CD14-positive monocyte (primary cell): ENCODE measurements at regions not wholly inside any gene's neighbourhood (a gene's known extent, or its start where the extent isn't known, plus 50 kb on each side); places are given as distances from the start of the nearest gene placed in this dataset.

ENCODE experiments used
- DNase-seq, 3 donors: peaks; one replicate each; pipeline ENCODE4 v3.0.0-alpha.2; 2011 to 2022
- H2AFZ ChIP-seq: 2 replicates; pipeline ENCODE4 v1.6.0; 2012; ENCODE audit warnings: mild to moderate bottlenecking, low read depth, low read length, inconsistent platforms; ENCODE audit not compliant: insufficient read depth, poor library complexity, severe bottlenecking
- H3K27ac ChIP-seq, 2 donors: 1 replicate in 1 of 2; 2 replicates in 1 of 2; pipeline ENCODE4 v1.5.1; 2012 to 2013; ENCODE audit warnings: low read length in 2 of 2, control low read depth in 1 of 2, inconsistent platforms in 1 of 2, low read depth in 1 of 2, mild to moderate bottlenecking in 1 of 2
- H3K27me3 ChIP-seq, 2 donors: one replicate each; pipeline versions ENCODE4 v1.6.0 to v1.6.1; 2011 to 2013; ENCODE audit warnings: low read length in 2 of 2; ENCODE audit not compliant: control insufficient read depth in 2 of 2, insufficient read depth in 2 of 2
- H3K36me3 ChIP-seq, 2 donors: replicated peaks in 1 of 2; 1 replicate in 1 of 2; 2 replicates in 1 of 2; pipeline versions ENCODE4 v1.5.1 to v1.6.1; 2012 to 2013; ENCODE audit warnings: low read length in 2 of 2, control low read depth in 1 of 2, inconsistent platforms in 1 of 2, mild to moderate bottlenecking in 1 of 2; ENCODE audit not compliant: insufficient read depth in 2 of 2, control insufficient read depth in 1 of 2
- H3K4me1 ChIP-seq, 2 donors: 1 replicate in 1 of 2; 2 replicates in 1 of 2; pipeline versions ENCODE4 v1.5.1 to v1.6.1; 2012 to 2013; ENCODE audit warnings: low read length in 2 of 2, control low read depth in 1 of 2, inconsistent platforms in 1 of 2, mild to moderate bottlenecking in 1 of 2, moderate library complexity in 1 of 2; ENCODE audit not compliant: insufficient read depth in 2 of 2, control insufficient read depth in 1 of 2
- H3K4me2 ChIP-seq: replicated peaks from 2 replicates; pipeline ENCODE3; 2012; ENCODE audit warnings: low read length, moderate library complexity, mild to moderate bottlenecking; ENCODE audit not compliant: poor library complexity, severe bottlenecking; ENCODE audit errors: extremely low read depth
- H3K4me3 ChIP-seq, 3 experiments: fragments of 200-600 bp in 1 of 3; sonication (generic) in 1 of 3; replicated peaks in 1 of 3; 1 replicate in 2 of 3; 2 replicates in 1 of 3; pipeline ENCODE4 v1.5.1; 2011 to 2013; ENCODE audit warnings: low read length in 3 of 3, mild to moderate bottlenecking in 3 of 3, control low read depth in 2 of 3, low read depth in 2 of 3, inconsistent platforms in 1 of 3, moderate library complexity in 1 of 3
- H3K79me2 ChIP-seq: 2 replicates; pipeline ENCODE4 v1.6.0; 2012; ENCODE audit warnings: mild to moderate bottlenecking, control low read depth, inconsistent platforms, low read length, moderate library complexity; ENCODE audit not compliant: insufficient read depth
- H3K9ac ChIP-seq: 2 replicates; pipeline ENCODE4 v1.6.0; 2017; ENCODE audit warnings: low read length, mild to moderate bottlenecking; ENCODE audit not compliant: insufficient read depth, poor library complexity, severe bottlenecking
- H3K9me3 ChIP-seq, 2 donors: replicated peaks in 1 of 2; 1 replicate in 1 of 2; 2 replicates in 1 of 2; pipeline versions ENCODE4 v1.5.1 to v1.6.1; 2012 to 2013; ENCODE audit warnings: low read length in 2 of 2, control low read depth in 1 of 2; ENCODE audit not compliant: control insufficient read depth in 1 of 2, insufficient read depth in 1 of 2
- H4K20me1 ChIP-seq: 2 replicates; pipeline ENCODE4 v1.6.0; 2012; ENCODE audit warnings: mild to moderate bottlenecking, low read length, control low read depth, moderate library complexity; ENCODE audit not compliant: insufficient read depth
- H3K27ac Mint-ChIP-seq, 7 donors: one replicate each; pipeline ENCODE4 v1.8.0; 2020; ENCODE audit warnings: mild to moderate bottlenecking in 7 of 7, mixed read lengths in 7 of 7, moderate library complexity in 6 of 7, inconsistent platforms in 2 of 7
- H3K27me3 Mint-ChIP-seq, 3 donors: one replicate each; pipeline ENCODE4 v1.8.0; 2021 to 2022; ENCODE audit warnings: low read depth in 3 of 3, mild to moderate bottlenecking in 3 of 3, mixed read lengths in 3 of 3, moderate library complexity in 3 of 3, inconsistent platforms in 1 of 3
- H3K36me3 Mint-ChIP-seq, 2 donors: one replicate each; pipeline ENCODE4 v1.8.0; 2020; ENCODE audit warnings: mixed read lengths in 2 of 2, inconsistent platforms in 1 of 2, mild to moderate bottlenecking in 1 of 2
- H3K4me1 Mint-ChIP-seq: one replicate; pipeline ENCODE4 v1.8.0; 2020; ENCODE audit warnings: mild to moderate bottlenecking, mixed read lengths
- H3K4me3 Mint-ChIP-seq, 2 donors: one replicate each; pipeline ENCODE4 v1.8.0; 2020; ENCODE audit warnings: mild to moderate bottlenecking in 2 of 2, mixed read lengths in 2 of 2, moderate library complexity in 1 of 2
- H3K9me3 Mint-ChIP-seq, 7 donors: one replicate each; pipeline ENCODE4 v1.8.0; 2020 to 2022; ENCODE audit warnings: mixed read lengths in 7 of 7, mild to moderate bottlenecking in 6 of 7, moderate library complexity in 6 of 7, inconsistent platforms in 2 of 7
- WGBS: methylation state at CpG from one replicate; pipeline ENCODE4 v1.1.5; 2013; ENCODE audit warnings: missing lambda C conversion rate; ENCODE audit not compliant: insufficient coverage; 5-methylcytosine and 5-hydroxymethylcytosine counted together
- intact Hi-C, 2 donors: fragments of 100-400 bp; cut with micrococcal nuclease; formaldehyde crosslinking; loops; one replicate each; pipeline versions ENCODE4 v1.15.0 to v1.15.1; 2023
- TF ChIP-seq, protein P1 (sequence below): fragments of 200-600 bp; IDR thresholded peaks from one replicate; pipeline ENCODE4 v1.8.0; 2022; ENCODE audit warnings: antibody characterized with exemption, mild to moderate bottlenecking

DNA sequence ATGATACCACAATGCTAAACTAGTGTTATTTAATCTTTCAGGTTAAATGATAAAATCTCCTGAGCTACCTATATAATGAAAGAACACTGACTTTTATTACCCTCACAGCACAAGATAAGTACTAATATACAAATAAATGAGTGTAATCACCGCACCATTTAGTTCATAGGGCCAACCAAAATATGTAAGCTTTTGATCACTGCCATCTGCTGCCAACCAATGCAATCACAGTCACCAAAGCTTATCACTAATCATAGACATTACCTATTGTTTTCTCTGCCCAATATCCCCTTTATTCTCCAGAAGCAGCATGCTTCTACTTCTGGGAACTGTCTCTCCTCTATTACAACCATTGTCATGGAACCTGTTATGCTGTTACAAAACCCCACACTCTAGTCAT lies 151.6 kb upstream of the LRATD1 start:
- Histone ChIP-seq H3K4me3 (no peak overlapping the region), H3K4me1 (no peaks in the 10 kb centered on the region), H3K4me2 (no peak overlapping the region), H4K20me1 (no peaks in the 10 kb centered on the region), H3K9ac (no peak overlapping the region), H3K79me2 (no peaks in the 10 kb centered on the region), H2AFZ (no peak overlapping the region), H3K27ac (no peak overlapping the region), H3K9me3 (no peaks in the 10 kb centered on the region), H3K36me3 (no peaks in the 10 kb centered on the region), H3K27me3 (no peaks in the 10 kb centered on the region)
- DNase-seq, result no peak
- Mint-ChIP-seq H3K4me1 (no peaks in the 10 kb centered on the region), H3K4me3 (no peak overlapping the region), H3K27me3 (no peaks in the 10 kb centered on the region), H3K9me3 (peaks cover 2 to 5% (median 4%) of the 10 kb centered on the region in 7 donors), H3K36me3 (no peaks in the 10 kb centered on the region), H3K27ac (no peak overlapping the region)
- intact Hi-C loops, result no loop called here
- WGBS, result 100% methylated on average over 1 of the region's 1 CpG
- TF ChIP-seq, protein P1, sequence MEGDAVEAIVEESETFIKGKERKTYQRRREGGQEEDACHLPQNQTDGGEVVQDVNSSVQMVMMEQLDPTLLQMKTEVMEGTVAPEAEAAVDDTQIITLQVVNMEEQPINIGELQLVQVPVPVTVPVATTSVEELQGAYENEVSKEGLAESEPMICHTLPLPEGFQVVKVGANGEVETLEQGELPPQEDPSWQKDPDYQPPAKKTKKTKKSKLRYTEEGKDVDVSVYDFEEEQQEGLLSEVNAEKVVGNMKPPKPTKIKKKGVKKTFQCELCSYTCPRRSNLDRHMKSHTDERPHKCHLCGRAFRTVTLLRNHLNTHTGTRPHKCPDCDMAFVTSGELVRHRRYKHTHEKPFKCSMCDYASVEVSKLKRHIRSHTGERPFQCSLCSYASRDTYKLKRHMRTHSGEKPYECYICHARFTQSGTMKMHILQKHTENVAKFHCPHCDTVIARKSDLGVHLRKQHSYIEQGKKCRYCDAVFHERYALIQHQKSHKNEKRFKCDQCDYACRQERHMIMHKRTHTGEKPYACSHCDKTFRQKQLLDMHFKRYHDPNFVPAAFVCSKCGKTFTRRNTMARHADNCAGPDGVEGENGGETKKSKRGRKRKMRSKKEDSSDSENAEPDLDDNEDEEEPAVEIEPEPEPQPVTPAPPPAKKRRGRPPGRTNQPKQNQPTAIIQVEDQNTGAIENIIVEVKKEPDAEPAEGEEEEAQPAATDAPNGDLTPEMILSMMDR, result no peak

DNA sequence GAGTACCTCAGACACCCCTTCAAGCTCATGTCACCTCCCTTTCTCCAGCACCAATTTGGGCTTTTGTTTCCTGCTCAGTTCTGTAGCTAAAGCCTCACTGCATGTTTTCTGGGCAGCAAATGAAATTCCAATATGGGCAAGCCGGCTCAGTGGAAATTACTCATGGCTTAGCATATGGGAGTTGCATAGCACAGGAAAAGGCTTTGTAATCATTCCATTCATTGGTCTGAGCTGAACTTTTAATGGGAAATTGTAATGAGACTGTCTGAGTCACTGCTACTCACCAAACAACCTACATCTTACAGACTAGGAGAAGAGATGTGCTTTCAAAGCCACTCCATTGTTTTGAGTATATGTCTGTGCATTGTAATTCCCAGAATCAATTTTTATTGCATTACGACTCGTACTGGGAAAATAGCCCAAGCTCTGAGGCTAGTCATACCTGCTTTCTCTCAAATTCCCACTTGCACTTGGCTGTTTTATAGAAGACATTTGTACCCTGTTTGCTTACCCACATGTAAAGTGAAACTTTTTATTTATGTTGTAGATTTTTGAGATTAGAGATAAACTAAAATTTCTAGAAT lies 139.5 kb upstream of the LRATD1 start:
- H3K27ac ChIP-seq, result no peak overlapping the region
- H3K36me3 ChIP-seq, result no peaks in the 10 kb centered on the region
- Mint-ChIP-seq H3K4me3 (no peak overlapping the region), H3K9me3 (peaks cover 0 to 6% (median 0%) of the 10 kb centered on the region in 7 donors), H3K36me3 (no peaks in the 10 kb centered on the region), H3K4me1 (no peaks in the 10 kb centered on the region), H3K27ac (no peak overlapping the region), H3K27me3 (no peaks in the 10 kb centered on the region)
- no peaks in the 10 kb centered on the region for H3K79me2 ChIP-seq
- H4K20me1 ChIP-seq, result no peaks in the 10 kb centered on the region
- H3K9ac ChIP-seq, result no peak overlapping the region
- TF ChIP-seq, protein P1, result no peak
- H3K4me2 ChIP-seq, result no peak overlapping the region
- H3K4me3 ChIP-seq, result no peak overlapping the region
- no peaks in the 10 kb centered on the region for H3K4me1 ChIP-seq
- H2AFZ ChIP-seq, result no peak overlapping the region
- intact Hi-C loops, result no loop called here
- H3K27me3 ChIP-seq, result no peaks in the 10 kb centered on the region
- H3K9me3 ChIP-seq, result peaks cover 1 to 5% of the 10 kb centered on the region in 2 donors
- 40% methylated on average over 1 of the region's 3 CpGs for WGBS
- DNase-seq, result no peak
